ENCODE measurements at regions not wholly inside any gene's neighbourhood (a gene's known extent, or its start where the extent isn't known, plus 50 kb on each side); places are given as distances from the start of the nearest gene placed in this dataset.
"Not testable (repeated sequence)": the region's sequence is repeated elsewhere in the genome, so short reads cannot be mapped to it uniquely, and the experiment has no call there.

DNA sequence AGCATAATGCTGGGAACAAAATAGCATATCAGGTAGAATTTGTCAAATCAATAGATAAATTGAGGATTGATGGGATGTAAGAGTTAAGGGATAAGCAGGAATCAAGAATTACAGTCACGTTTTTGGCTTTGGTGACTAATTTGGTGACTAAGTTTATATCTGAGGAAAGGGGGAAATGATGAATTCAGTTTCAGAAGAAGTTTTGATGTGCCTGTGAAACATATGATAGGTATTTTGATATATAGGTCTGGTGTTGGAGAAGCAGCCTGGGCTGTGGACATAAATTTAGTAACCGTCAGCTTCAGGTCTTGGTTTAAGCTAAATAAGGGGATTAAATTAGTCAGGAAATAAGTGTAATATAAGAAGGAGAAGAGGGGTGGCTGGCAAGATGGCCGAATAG lies 79.0 kb upstream of the EDA2R start:
- TF ChIP-seq, protein P1, sequence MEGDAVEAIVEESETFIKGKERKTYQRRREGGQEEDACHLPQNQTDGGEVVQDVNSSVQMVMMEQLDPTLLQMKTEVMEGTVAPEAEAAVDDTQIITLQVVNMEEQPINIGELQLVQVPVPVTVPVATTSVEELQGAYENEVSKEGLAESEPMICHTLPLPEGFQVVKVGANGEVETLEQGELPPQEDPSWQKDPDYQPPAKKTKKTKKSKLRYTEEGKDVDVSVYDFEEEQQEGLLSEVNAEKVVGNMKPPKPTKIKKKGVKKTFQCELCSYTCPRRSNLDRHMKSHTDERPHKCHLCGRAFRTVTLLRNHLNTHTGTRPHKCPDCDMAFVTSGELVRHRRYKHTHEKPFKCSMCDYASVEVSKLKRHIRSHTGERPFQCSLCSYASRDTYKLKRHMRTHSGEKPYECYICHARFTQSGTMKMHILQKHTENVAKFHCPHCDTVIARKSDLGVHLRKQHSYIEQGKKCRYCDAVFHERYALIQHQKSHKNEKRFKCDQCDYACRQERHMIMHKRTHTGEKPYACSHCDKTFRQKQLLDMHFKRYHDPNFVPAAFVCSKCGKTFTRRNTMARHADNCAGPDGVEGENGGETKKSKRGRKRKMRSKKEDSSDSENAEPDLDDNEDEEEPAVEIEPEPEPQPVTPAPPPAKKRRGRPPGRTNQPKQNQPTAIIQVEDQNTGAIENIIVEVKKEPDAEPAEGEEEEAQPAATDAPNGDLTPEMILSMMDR (IDR thresholded peaks at IDR 0.05; ENCODE audit: low read depth, low read length, missing control alignments) = no peak
- no peak for DNase-seq (ENCODE audit: low read depth)
- no peak overlapping the region for H3K4me3 ChIP-seq (ENCODE audit: low read depth, low read length)
- in situ Hi-C loops (cut with HindIII; ENCODE audit: low sequenced_read_pairs) = no loop called here

DNA sequence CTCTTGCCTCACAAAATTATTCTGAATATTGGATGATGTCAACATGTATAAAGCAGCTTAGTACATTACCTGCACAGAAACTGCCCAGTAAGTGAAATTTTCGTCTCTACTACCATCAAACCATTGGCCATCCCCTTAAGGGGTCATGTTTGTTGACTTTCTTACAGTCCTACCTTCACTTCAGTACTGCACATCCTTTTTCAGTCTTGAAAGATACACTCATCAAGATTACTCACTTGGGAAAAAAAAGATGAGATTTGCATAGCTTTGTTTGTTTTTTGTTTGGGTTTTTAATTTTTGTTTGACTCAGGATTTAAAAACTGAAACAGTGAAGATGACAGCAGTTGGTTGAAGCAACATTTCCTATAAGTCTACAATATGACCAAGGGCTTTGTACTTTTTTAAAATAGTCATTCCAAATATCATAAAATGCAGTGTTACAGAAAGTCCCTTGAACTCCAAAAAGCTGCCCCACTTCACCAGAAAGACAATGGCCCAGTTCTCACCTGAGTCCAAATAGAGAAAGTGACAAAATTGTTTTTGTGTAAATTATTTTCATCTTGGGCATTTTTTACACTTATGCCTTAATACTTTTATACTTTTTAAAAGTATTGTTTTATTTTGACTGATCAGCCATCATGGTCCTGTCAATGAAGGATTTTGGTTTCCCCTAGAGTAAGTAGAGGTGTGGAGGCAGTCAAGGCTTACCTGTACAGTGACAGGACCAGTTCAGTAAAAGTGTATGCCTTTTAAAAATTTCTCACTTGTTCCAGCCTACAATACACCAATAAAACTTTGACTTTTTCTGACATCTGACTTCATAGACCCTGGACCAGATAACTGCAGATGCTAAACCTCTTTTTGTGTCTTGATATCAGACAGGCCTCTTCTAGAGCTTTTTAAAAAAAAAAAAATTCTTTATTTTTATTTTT lies 59.7 kb upstream of the EDA2R start:
- no peak overlapping the region for H3K4me3 ChIP-seq (ENCODE audit: low read depth, low read length)
- no peak for DNase-seq (ENCODE audit: low read depth)
- in situ Hi-C loops (cut with HindIII; ENCODE audit: low sequenced_read_pairs) = no loop called here
- TF ChIP-seq, protein P1 (IDR thresholded peaks at IDR 0.05; ENCODE audit: low read depth, low read length, missing control alignments) = no peak

DNA sequence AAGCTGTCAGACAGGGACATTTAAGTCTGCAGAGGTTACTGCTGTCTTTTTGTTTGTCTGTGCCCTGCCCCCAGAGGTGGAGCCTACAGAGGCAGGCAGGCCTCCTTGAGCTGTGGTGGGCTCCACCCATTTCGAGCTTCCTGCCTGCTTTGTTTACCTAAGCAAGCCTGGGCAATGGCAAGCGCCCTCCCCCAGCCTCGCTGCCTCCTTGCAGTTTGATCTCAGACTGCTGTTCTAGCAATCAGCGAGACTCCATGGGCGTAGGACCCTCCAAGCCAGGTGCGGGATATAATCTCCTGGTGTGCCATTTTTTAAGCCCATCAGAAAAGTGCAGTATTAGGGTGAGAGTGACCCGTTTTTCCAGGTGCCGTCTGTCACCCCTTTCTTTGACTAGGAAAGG lies 53.6 kb upstream of the EDA2R start:
- H3K4me3 ChIP-seq (ENCODE audit: low read depth, low read length); DNase-seq (ENCODE audit: low read depth); in situ Hi-C loops (cut with HindIII; ENCODE audit: low sequenced_read_pairs): not testable (repeated sequence)

All from astrocyte of the cerebellum (primary cell).